Memory B cell (primary cell): ENCODE measurements at regions not wholly inside any gene's neighbourhood (a gene's known extent, or its start where the extent isn't known, plus 50 kb on each side); places are given as distances from the start of the nearest gene placed in this dataset.

Experiments used
- ATAC-seq: fragments of 150-1000 bp; cut with Tn5 transposase; 2 replicates; pipeline ENCODE4 v1.10.0; 2021; ENCODE audit warnings: low read depth, mild to moderate bottlenecking, moderate library complexity
- DNase-seq, 2 donors: peaks; one replicate each; pipeline ENCODE4 v3.0.0; 2022; ENCODE audit warnings: low spot score in 2 of 2
- H3K27ac Mint-ChIP-seq: one replicate; pipeline ENCODE4 v1.8.0; 2022; ENCODE audit warnings: mild to moderate bottlenecking, moderate library complexity, mixed read lengths
- H3K27me3 Mint-ChIP-seq: one replicate; pipeline ENCODE4 v1.8.0; 2022; ENCODE audit warnings: mixed read lengths
- H3K36me3 Mint-ChIP-seq: one replicate; pipeline ENCODE4 v1.8.0; 2022; ENCODE audit warnings: mild to moderate bottlenecking, mixed read lengths
- H3K4me1 Mint-ChIP-seq: one replicate; pipeline ENCODE4 v1.8.0; 2022; ENCODE audit warnings: mixed read lengths
- H3K4me3 Mint-ChIP-seq: one replicate; pipeline ENCODE4 v1.8.0; 2022; ENCODE audit warnings: mild to moderate bottlenecking, moderate library complexity, mixed read lengths
- H3K9me3 Mint-ChIP-seq: one replicate; pipeline ENCODE4 v1.8.0; 2022; ENCODE audit warnings: mixed read lengths

DNA sequence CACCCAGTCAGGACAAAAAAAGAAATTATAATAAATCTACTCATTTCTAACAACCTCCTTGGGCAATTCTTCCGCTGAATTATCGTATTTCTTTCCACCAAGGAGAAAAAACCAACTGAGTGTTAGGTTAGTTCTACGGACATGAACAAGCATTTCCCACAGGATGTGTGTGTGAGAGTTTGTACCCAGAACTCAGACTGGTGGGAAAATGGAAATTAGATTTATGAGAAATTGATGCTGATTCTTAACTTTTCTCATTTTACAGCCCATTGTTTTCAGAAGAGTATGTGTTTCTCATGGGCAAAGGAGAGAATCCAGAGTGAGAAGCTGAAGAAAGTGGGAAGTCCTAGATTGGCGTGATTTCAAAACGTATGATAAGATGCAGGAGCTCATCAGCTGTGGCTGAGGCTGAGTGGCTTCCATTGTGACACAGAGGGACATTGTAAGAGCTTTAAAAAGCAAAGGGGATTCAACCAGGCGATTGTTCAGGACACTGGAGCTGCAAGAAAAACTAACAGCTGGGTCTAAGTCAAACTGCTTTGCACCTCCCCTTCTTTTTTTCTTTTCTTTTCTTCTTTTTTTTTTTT lies 184.7 kb upstream of the ARGLU1 start:
- no peak overlapping the region for H3K27ac Mint-ChIP-seq
- no peak overlapping the region for H3K4me3 Mint-ChIP-seq
- H3K9me3 Mint-ChIP-seq: peaks cover 2% of the 10 kb centered on the region
- H3K4me1 Mint-ChIP-seq: no peaks in the 10 kb centered on the region
- no peak for DNase-seq
- no peak for ATAC-seq
- H3K36me3 Mint-ChIP-seq: no peaks in the 10 kb centered on the region
- no peaks in the 10 kb centered on the region for H3K27me3 Mint-ChIP-seq

DNA sequence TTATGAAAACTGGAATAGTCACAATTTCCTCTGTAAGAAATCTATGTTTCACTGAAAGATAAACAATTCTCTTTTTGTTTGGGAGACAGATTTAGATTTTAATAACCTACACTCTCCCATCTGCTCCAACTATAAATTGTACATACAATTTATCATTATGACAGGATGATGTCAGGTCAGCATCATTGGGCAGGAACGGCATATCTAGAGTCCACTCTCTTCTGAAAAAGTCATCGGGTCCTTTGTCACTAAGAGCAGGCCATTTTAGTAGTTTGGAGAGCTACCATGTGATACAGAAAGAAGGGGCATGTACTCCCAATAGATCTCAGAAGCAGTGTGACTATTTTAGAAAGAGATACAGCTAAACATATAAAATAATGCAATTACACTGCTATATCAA lies 180.8 kb upstream of the ARGLU1 start:
- Mint-ChIP-seq H3K9me3 (no peaks in the 10 kb centered on the region), H3K4me3 (no peak overlapping the region), H3K36me3 (no peaks in the 10 kb centered on the region), H3K27me3 (no peaks in the 10 kb centered on the region), H3K27ac (no peak overlapping the region), H3K4me1 (no peaks in the 10 kb centered on the region)
- DNase-seq (no peak), ATAC-seq (no peak)

DNA sequence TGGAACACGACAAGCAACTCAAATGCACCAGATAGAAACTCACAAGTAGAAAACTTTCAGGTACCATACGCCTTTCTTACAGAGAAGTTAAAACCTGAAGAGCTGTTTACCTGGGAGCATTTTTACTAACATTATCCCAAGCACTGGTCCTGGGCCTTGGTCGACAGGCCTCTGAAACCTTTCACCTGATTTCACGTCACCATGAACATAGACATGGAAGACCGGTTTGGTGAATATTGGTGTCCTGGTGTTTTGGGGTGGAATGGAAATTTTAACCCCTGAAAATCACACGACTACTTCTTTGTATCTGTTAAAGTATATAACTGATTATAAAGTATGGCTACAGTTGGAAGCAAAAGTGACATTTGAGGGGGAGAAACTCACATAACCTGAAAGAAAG lies 176.6 kb upstream of the ARGLU1 start:
- H3K4me3 Mint-ChIP-seq: no peak overlapping the region
- H3K27ac Mint-ChIP-seq: no peak overlapping the region
- no peaks in the 10 kb centered on the region for H3K36me3 Mint-ChIP-seq
- no peak for ATAC-seq
- no peaks in the 10 kb centered on the region for H3K4me1 Mint-ChIP-seq
- H3K9me3 Mint-ChIP-seq: peaks cover 3% of the 10 kb centered on the region
- no peak for DNase-seq
- no peaks in the 10 kb centered on the region for H3K27me3 Mint-ChIP-seq

DNA sequence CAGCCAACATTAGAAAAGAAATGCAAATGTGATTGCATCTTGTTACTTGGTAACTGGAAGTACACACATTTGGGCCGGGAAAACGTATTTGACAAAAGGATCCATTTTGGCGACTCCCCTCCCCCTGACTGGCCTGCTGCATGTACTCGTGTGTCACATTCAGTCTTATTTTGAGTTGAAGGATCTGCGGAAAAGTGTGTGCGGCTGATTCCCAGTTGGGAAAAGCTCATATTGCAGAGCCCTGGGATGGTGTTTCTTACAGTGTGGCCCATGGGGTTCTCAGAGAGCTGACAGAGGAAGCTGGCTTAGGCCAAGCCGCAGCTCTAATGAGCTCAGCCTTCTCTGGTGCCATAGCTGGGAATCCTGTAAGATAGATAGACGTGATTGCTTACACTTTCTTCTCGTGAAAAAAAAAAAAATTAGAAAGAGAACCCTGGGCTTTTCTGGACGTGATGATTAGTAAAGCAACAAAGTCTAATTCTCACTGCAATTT lies 170.3 kb upstream of the ARGLU1 start:
- Mint-ChIP-seq H3K27ac (no peak overlapping the region), H3K36me3 (no peaks in the 10 kb centered on the region), H3K4me3 (no peak overlapping the region), H3K27me3 (no peaks in the 10 kb centered on the region), H3K9me3 (peaks cover 5% of the 10 kb centered on the region), H3K4me1 (no peaks in the 10 kb centered on the region)
- no peak for ATAC-seq
- DNase-seq: no peak

DNA sequence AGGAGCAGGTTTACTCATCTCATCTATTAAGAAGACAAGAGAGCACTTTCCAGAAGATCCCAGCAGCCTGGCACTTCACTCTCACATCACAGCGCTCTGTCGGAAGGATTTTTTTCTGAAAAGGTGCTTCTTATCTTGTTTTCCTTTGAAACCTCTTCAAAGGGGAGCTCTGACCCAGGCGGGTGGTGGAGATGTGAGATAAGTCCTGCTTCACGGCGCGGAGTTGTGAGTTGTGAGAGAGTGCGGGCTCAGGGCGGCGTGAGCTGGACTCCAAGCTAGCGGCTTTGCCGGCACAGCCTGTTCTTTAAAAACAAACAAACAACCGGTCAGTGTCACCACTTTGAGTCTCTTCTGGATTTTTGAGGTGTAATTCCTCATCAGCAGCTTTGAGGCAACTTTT lies 169.0 kb upstream of the ARGLU1 start:
- DNase-seq (no peak), ATAC-seq (no peak)
- Mint-ChIP-seq H3K36me3 (no peaks in the 10 kb centered on the region), H3K4me1 (no peaks in the 10 kb centered on the region), H3K9me3 (peaks cover 5% of the 10 kb centered on the region), H3K4me3 (no peak overlapping the region), H3K27ac (no peak overlapping the region), H3K27me3 (no peaks in the 10 kb centered on the region)

DNA sequence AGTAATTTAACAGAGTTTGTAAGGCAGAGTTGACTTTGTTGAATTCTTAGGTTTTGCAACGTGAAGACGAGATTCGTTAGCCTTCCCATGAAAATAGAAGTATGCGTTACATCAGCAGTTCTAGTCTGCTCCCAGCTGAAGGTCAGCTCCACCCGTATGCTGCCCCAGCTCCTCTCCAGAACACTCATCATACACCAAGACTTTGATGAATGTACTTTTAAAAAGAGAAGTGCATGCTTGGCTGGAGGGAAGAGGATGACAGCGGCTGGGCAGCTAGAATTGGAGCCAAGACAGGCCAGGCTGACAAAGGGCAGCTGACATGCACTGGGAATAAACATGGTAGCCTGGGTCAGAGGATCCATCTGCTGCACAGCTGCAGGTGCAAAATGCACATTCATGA lies 166.3 kb upstream of the ARGLU1 start:
- Mint-ChIP-seq H3K4me3 (no peak overlapping the region), H3K27ac (no peak overlapping the region), H3K27me3 (no peaks in the 10 kb centered on the region), H3K36me3 (no peaks in the 10 kb centered on the region), H3K9me3 (peaks cover 2% of the 10 kb centered on the region), H3K4me1 (no peaks in the 10 kb centered on the region)
- DNase-seq (no peak), ATAC-seq (no peak)

DNA sequence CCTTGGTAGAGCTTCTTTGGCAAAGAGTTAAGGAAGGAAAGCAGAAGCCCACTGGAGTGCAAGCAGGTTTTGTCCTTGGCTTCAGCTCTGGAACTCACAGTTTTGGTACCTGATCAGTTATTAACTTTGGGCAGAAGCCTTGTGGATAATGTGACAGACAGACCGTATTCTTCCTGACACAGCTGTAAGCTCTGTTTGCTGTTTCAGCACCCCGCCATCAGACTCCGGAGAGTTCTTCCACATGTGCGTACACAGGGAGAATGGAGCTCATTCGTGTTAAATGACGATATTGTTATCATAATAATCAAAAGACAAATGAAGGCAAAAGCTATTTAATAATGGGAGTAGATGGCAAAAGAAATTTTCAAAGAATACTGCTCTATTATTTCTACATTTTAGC lies 155.1 kb upstream of the ARGLU1 start:
- Mint-ChIP-seq H3K27me3 (peaks cover 3% of the 10 kb centered on the region), H3K27ac (no peak overlapping the region), H3K9me3 (peaks cover 4% of the 10 kb centered on the region), H3K36me3 (no peaks in the 10 kb centered on the region), H3K4me1 (no peaks in the 10 kb centered on the region), H3K4me3 (no peak overlapping the region)
- ATAC-seq: no peak
- no peak for DNase-seq

DNA sequence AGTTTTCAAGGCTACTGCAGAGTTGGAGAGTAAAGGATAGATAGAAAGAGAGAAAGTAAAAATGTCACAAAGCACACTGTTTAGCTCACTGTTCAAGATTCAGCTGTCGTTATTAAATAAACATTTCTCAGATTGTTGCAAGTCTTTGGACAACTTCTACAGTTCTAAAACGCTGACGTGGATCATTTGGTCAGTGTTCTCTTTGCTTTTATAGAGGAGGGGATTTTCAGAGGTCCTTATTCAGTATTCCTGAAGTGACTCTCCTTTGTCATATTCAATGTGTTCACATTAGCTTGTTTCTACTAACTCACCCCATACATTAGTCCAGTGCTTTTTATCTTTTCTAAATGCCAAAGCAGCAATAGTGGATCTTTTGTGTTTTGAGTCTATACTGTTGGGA lies 154.7 kb upstream of the ARGLU1 start:
- DNase-seq: no peak
- peaks cover 4% of the 10 kb centered on the region for H3K9me3 Mint-ChIP-seq
- no peaks in the 10 kb centered on the region for H3K36me3 Mint-ChIP-seq
- H3K27ac Mint-ChIP-seq: no peak overlapping the region
- H3K27me3 Mint-ChIP-seq: peaks cover 3% of the 10 kb centered on the region
- H3K4me1 Mint-ChIP-seq: no peaks in the 10 kb centered on the region
- H3K4me3 Mint-ChIP-seq: no peak overlapping the region
- no peak for ATAC-seq

DNA sequence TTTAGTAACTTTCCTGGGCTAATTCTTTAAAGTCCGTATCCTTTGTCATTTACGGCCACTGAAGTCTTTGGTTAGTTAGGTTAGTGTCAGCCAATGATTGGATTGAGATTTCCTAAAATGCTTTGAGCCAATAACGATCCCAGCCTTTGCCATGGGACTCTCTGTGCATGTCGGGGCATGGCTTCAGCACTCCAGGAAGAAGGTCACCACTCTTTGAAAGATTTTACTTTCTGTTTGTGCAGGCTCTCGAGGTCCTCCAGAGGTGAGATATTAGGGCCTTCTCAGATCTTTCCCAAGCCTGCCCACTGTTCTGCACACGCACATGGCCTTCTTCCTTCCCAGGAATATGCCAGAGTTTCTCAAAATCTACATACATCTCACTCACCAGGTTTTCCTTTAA lies 153.7 kb upstream of the ARGLU1 start:
- Mint-ChIP-seq H3K27me3 (peaks cover 3% of the 10 kb centered on the region), H3K4me1 (no peaks in the 10 kb centered on the region), H3K4me3 (no peak overlapping the region), H3K36me3 (no peaks in the 10 kb centered on the region), H3K27ac (no peak overlapping the region), H3K9me3 (peaks cover 4% of the 10 kb centered on the region)
- DNase-seq: no peak
- ATAC-seq: no peak

DNA sequence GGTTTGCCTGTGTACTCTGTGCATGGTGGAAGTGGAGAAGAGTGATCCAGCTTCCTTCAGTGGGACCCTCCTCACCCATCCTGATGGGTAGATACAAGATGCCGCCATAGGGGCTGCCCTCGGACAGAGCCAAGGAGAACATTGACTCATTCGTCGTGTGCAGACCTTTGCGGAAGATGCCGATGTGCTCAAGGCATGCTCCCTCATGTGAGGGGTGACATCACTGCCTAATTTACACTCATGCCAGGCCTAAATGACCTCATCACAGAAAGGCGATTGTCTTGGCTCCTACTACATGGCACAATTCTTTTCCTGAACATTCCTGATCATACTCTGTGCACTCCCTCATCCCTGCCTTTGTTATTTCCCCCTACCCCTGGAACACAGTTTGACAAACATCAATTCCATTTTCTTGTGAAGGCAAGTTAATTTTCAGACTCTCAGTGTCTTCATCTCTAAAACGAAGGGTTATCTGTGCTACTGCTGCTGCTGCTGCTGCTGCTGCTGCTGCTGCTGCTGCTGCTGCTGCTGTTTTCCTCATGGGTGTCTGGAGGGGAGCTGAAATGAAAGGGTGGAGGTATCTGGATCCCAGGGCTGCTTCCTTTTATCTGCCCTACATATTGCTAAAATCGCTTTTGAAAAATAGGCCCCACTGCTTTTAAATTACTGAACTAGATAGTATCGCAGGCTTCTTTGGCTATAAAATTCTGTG lies 146.5 kb upstream of the ARGLU1 start:
- Mint-ChIP-seq H3K36me3 (no peaks in the 10 kb centered on the region), H3K4me3 (no peak overlapping the region), H3K27me3 (no peaks in the 10 kb centered on the region), H3K9me3 (peaks cover 4% of the 10 kb centered on the region), H3K4me1 (no peaks in the 10 kb centered on the region), H3K27ac (no peak overlapping the region)
- no peak for DNase-seq
- ATAC-seq: no peak

DNA sequence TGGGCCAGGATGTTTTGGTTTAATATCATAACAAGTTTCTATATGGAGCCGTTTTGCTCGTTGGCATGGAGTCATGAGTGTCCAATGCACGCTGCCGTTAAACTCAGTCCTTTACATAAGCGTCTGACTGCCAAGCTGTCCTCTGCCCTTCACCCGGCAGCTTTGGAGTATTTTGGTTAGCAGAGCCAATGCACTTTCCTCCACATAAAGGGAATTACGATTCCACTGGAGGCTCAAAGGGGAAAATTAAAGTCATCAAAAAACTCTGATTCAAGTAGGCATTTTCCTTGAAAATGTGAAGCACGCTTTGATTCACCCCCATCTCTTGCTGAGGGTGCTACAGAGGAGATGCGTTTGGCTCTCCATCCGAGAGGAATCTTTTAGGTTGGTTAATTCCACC lies 144.4 kb upstream of the ARGLU1 start:
- no peaks in the 10 kb centered on the region for H3K36me3 Mint-ChIP-seq
- ATAC-seq (no peak), DNase-seq (no peak)
- H3K9me3 Mint-ChIP-seq: peaks cover 4% of the 10 kb centered on the region
- no peak overlapping the region for H3K27ac Mint-ChIP-seq
- no peaks in the 10 kb centered on the region for H3K27me3 Mint-ChIP-seq
- no peaks in the 10 kb centered on the region for H3K4me1 Mint-ChIP-seq
- no peak overlapping the region for H3K4me3 Mint-ChIP-seq

DNA sequence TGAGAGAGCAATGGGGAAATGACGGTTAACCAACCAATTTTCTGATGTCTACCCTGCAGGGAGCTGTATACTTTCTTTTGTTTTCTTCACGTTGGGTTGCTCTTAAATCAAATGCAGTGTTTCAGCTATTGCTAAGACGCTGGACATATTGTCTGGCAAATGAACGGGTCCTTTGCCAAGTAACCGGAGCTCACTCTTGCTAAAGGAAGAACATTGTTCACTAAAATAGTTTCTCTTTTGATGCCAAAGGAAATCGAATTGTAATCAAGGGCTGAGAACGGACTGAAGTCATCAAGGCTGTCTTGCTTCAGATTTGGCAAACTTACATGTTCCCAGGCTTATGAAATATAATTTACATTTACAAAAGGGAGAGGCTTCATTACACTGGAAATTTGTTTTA lies 142.3 kb upstream of the ARGLU1 start:
- ATAC-seq (no peak), DNase-seq (no peak)
- Mint-ChIP-seq H3K27ac (no peak overlapping the region), H3K4me1 (no peaks in the 10 kb centered on the region), H3K27me3 (no peaks in the 10 kb centered on the region), H3K36me3 (no peaks in the 10 kb centered on the region), H3K4me3 (no peak overlapping the region), H3K9me3 (peaks cover 4% of the 10 kb centered on the region)

DNA sequence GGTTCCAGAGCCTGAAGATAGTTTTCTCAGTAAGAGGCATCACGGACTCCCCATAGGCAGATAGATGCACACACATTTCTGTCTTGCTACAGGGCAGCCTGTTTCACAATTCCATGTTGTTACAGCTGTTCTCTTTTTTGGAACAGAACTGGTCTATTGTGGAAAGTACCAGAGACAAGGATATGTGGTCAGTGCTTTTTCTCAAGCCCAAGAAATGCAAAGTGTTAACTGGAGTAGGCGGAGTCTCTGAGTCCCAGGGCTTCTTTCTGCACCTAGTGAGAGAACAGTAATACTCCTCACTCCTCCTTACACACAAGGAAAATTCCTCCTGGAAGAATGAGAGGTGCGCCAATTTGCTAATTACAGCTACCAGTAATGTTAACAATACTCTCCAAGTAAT lies 141.6 kb upstream of the ARGLU1 start:
- DNase-seq (no peak), ATAC-seq (no peak)
- Mint-ChIP-seq H3K27me3 (peaks cover 2% of the 10 kb centered on the region), H3K9me3 (peaks cover 7% of the 10 kb centered on the region), H3K4me3 (no peak overlapping the region), H3K36me3 (no peaks in the 10 kb centered on the region), H3K27ac (no peak overlapping the region), H3K4me1 (peaks cover 3% of the 10 kb centered on the region)

DNA sequence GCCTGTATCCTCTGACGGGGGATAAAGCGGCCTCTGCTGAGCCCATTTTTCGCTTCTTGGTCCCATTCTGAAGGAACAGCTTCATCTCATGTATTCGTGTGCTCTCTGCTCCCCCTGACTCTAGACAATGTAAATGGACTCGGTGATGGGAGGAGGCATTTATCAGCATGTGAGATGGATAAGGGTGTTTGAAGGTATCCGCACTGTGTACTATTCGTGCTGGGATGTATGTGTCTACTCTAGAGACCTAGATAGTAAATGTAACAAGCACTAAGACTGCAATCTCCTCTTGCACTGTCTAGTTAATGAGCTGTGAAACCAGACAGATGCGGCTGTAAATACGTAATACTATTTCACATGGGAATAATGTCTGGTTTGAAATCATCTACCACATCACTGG lies 134.6 kb upstream of the ARGLU1 start:
- Mint-ChIP-seq H3K9me3 (peaks cover 4% of the 10 kb centered on the region), H3K36me3 (no peaks in the 10 kb centered on the region), H3K27ac (no peak overlapping the region), H3K4me1 (peaks cover 4% of the 10 kb centered on the region), H3K27me3 (peaks cover 7% of the 10 kb centered on the region), H3K4me3 (no peak overlapping the region)
- DNase-seq: no peak
- ATAC-seq: no peak

DNA sequence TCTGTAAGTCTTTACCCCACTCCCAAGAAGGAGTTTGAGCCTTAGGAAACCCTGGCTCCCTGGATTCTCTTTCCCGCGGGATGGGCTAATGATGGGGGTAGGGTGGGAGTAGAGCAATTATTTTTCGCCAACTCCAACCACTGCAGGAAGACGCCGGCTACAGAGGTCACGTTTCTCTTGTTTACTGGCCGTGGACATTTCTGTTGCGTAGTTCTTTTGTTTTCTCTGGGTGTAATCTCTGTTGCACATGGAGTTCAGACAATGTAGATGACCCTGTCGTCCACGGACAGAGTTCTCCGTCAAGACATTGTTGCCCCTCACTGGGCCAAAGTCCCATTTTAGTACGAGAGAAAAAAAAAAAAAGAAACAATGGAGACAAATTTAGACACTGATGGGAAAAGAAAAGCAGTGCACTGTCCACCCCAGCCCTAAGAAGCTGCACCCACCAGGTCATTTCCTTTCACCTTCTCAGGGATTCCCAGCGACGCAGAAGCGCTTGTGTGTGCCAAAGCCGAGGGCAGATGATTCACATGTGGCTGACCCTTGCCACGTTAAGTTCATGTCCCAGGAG lies 133.9 kb upstream of the ARGLU1 start:
- no peaks in the 10 kb centered on the region for H3K36me3 Mint-ChIP-seq
- peaks cover 4% of the 10 kb centered on the region for H3K4me1 Mint-ChIP-seq
- H3K9me3 Mint-ChIP-seq: peaks cover 4% of the 10 kb centered on the region
- no peak overlapping the region for H3K27ac Mint-ChIP-seq
- peaks cover 7% of the 10 kb centered on the region for H3K27me3 Mint-ChIP-seq
- H3K4me3 Mint-ChIP-seq: no peak overlapping the region
- ATAC-seq (no peak), DNase-seq (no peak)
